Common myeloid progenitor, CD34-positive (primary cell): ENCODE measurements at regions not wholly inside any gene's neighbourhood (a gene's known extent, or its start where the extent isn't known, plus 50 kb on each side); places are given as distances from the start of the nearest gene placed in this dataset.

ENCODE experiments used
- CTCF ChIA-PET: fragments of 350-600 bp; sonication (Branson Sonifier 250); formaldehyde crosslinking; loops from one replicate; lab custom pipeline; 2021; ENCODE audit warnings: antibody characterized with exemption; lab: Charles Lee
- POLR2A ChIA-PET: fragments of 350-600 bp; sonication (Branson Sonifier 250); formaldehyde crosslinking; loops from one replicate; lab custom pipeline; 2021; ENCODE audit warnings: antibody characterized with exemption; lab: Charles Lee
- DNase-seq, 3 donors: peaks; one replicate each; pipeline versions ENCODE4 v3.0.0 to v3.0.0-alpha.2; 2013
- H3K27ac ChIP-seq, 2 experiments: 1 replicate in 1 of 2; 2 replicates in 1 of 2; pipeline ENCODE4 v1.7.0; 2013; ENCODE audit warnings: inconsistent platforms in 2 of 2, low read length in 2 of 2, mild to moderate bottlenecking in 2 of 2, low read depth in 1 of 2, moderate library complexity in 1 of 2; ENCODE audit not compliant: severe bottlenecking in 2 of 2, insufficient read depth in 1 of 2, poor library complexity in 1 of 2
- H3K27me3 ChIP-seq, 5 experiments: replicated peaks in 2 of 5; 1 replicate in 3 of 5; 2 replicates in 2 of 5; pipeline versions ENCODE4 v1.6.1 to v1.7.0; 2013; ENCODE audit warnings: low read length in 4 of 5, mild to moderate bottlenecking in 2 of 5, moderate library complexity in 2 of 5, inconsistent platforms in 1 of 5; ENCODE audit not compliant: insufficient read depth in 5 of 5, control insufficient read depth in 4 of 5
- H3K36me3 ChIP-seq, 4 experiments: 1 replicate in 2 of 4; 2 replicates in 2 of 4; pipeline versions ENCODE4 v1.6.1 to v1.7.0; 2013; ENCODE audit warnings: low read length in 3 of 4, control low read depth in 1 of 4, mild to moderate bottlenecking in 1 of 4; ENCODE audit not compliant: control insufficient read depth in 4 of 4, insufficient read depth in 4 of 4
- H3K4me1 ChIP-seq, 4 experiments: 1 replicate in 3 of 4; 2 replicates in 1 of 4; pipeline versions ENCODE4 v1.6.1 to v1.7.1; 2013; ENCODE audit warnings: low read length in 3 of 4, mild to moderate bottlenecking in 3 of 4, control low read depth in 1 of 4, inconsistent platforms in 1 of 4, moderate library complexity in 1 of 4; ENCODE audit not compliant: control insufficient read depth in 4 of 4, insufficient read depth in 4 of 4; ENCODE audit errors: control extremely low read depth in 1 of 4
- H3K4me3 ChIP-seq, 7 experiments: 1 replicate in 4 of 7; 2 replicates in 3 of 7; pipeline versions ENCODE4 v1.5.1 to v1.7.0; 2013; ENCODE audit warnings: mild to moderate bottlenecking in 7 of 7, low read length in 6 of 7, moderate library complexity in 6 of 7, inconsistent platforms in 2 of 7, low read depth in 2 of 7, control low read depth in 1 of 7; ENCODE audit not compliant: insufficient read depth in 4 of 7, control insufficient read depth in 1 of 7; ENCODE audit errors: extremely low read depth in 1 of 7
- H3K9me3 ChIP-seq, 5 experiments: 1 replicate in 4 of 5; 2 replicates in 1 of 5; pipeline versions ENCODE4 v1.6.1 to v1.7.1; 2013; ENCODE audit warnings: low read length in 4 of 5, mild to moderate bottlenecking in 2 of 5, inconsistent platforms in 1 of 5, low read depth in 1 of 5, moderate library complexity in 1 of 5; ENCODE audit not compliant: control insufficient read depth in 4 of 5, insufficient read depth in 2 of 5; ENCODE audit errors: control extremely low read depth in 1 of 5
- WGBS: methylation state at CpG from one replicate; pipeline ENCODE4 v1.1.5; 2013; ENCODE audit not compliant: insufficient coverage; 5-methylcytosine and 5-hydroxymethylcytosine counted together

- Histone ChIP-seq H3K9me3 (no peaks in the 10 kb centered on the region), H3K4me3 (no peak overlapping the region), H3K4me1 (peaks cover 0 to 8% (median 6%) of the 10 kb centered on the region in 4 experiments), H3K27me3 (no peaks in the 10 kb centered on the region), H3K36me3 (no peaks in the 10 kb centered on the region), H3K27ac (no peak overlapping the region)
- POLR2A ChIA-PET, result no interaction called here
- 90% methylated on average over 3 of the region's 7 CpGs for WGBS
- CTCF ChIA-PET, result interaction anchor here (3.9 kb wide), 1 partner anchor 259 kb away, joined by 12 read pairs; no protein-coding TSS in a partner anchor
- no peak for DNase-seq
These were observed 142.0 kb downstream of the PTPN20 start for GRCh38 chr10:47053081-47053798.

DNA sequence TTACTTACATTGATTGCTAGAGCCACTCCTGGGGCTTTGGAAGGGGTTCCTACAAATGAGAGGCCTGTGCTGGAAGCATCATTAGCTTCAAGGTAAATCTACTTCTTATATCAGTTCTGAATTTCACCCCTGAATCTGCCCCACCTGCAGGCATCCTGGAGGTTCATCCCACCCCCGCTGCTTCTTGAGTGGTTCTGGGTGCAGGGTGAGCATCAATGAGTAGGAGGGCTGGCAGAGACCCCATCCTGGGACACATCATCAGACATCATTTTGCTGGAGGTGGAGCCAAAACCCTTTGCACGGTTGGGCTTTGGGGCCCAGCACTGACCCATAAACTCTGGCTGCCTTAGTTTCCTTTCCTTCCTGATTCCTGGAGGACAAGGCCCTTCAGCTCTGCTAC lies 143.7 kb downstream of the PTPN20 start:
- H3K36me3 ChIP-seq, result no peaks in the 10 kb centered on the region
- CTCF ChIA-PET, result interaction anchor here (1.0 to 2.0 kb wide), 2 partner anchors 32 to 257 kb away, joined by 4 to 11 read pairs; no protein-coding TSS in a partner anchor
- no peak overlapping the region for H3K4me3 ChIP-seq
- no peak for DNase-seq
- WGBS, result 100% methylated on average over 2 of the region's 2 CpGs
- no peaks in the 10 kb centered on the region for H3K27me3 ChIP-seq
- no peaks in the 10 kb centered on the region for H3K9me3 ChIP-seq
- no peak overlapping the region for H3K27ac ChIP-seq
- peaks cover 0 to 3% (median 1%) of the 10 kb centered on the region in 4 experiments for H3K4me1 ChIP-seq
- POLR2A ChIA-PET, result no interaction called here

- POLR2A ChIA-PET, result no interaction called here
- 75% methylated on average over 7 of the region's 10 CpGs for WGBS
These were observed 144.4 kb downstream of the PTPN20 start for GRCh38 chr10:47055386-47056246.

DNA sequence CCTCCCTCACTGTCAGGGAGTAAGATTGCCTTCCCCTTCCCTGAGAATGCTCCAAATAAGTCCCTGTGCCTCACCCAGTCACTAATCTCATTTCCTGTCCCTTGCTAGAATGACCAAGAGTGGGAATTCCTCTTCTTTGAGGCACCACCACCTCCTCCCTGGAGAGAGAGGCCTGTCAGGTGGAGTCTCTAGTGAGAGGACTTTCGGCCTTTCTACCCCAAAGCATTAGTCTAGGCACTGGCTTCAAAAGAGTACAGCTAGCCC lies 145.0 kb downstream of the PTPN20 start:
- POLR2A ChIA-PET, result no interaction called here
- WGBS, result 100% methylated on average over 1 of the region's 1 CpG
- no peak for DNase-seq
- CTCF ChIA-PET, result interaction anchor here (2.0 kb wide), 1 partner anchor 256 kb away, joined by 11 read pairs; no protein-coding TSS in a partner anchor
- H3K27ac ChIP-seq, result no peak overlapping the region
- H3K36me3 ChIP-seq, result no peaks in the 10 kb centered on the region
- H3K27me3 ChIP-seq, result no peaks in the 10 kb centered on the region
- H3K9me3 ChIP-seq, result no peaks in the 10 kb centered on the region
- peaks cover 0 to 3% (median 1%) of the 10 kb centered on the region in 4 experiments for H3K4me1 ChIP-seq
- H3K4me3 ChIP-seq, result no peak overlapping the region

More at GRCh38 chr10:47055386-47056246, 144.4 kb downstream of the PTPN20 start:
- H3K36me3 ChIP-seq, result no peaks in the 10 kb centered on the region
- H3K27me3 ChIP-seq, result no peaks in the 10 kb centered on the region
- H3K4me3 ChIP-seq, result no peak overlapping the region
- no peak overlapping the region for H3K27ac ChIP-seq
- no peak for DNase-seq
- H3K9me3 ChIP-seq, result no peaks in the 10 kb centered on the region
- CTCF ChIA-PET, result interaction anchor here (1.0 to 2.0 kb wide), 2 partner anchors 31 to 256 kb away, joined by 4 to 11 read pairs; no protein-coding TSS in a partner anchor
- H3K4me1 ChIP-seq, result peaks cover 0 to 3% (median 1%) of the 10 kb centered on the region in 4 experiments

DNA sequence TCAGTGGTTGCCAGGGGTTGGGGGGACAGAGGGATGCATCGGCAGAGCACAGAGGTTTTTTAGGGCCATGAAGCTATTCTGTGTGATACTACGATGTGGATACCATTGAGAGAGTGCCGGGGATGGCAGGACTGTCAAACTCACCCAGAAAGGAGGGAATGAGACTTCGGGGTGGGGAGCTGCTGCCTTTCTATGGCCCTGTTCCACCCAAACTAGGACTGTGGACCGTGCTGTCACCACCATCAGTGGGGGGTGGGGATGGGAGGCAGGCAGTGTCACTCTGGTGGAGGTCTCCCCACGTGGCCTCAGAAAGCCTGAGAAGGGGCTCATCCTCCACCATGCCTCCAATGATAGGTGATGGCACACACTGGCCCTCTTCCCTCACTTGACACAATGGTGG lies 146.2 kb downstream of the PTPN20 start:
- no peak for DNase-seq
- Histone ChIP-seq H3K9me3 (no peaks in the 10 kb centered on the region), H3K36me3 (no peaks in the 10 kb centered on the region), H3K27ac (no peak overlapping the region), H3K4me1 (peaks cover 0 to 3% (median 1%) of the 10 kb centered on the region in 4 experiments), H3K4me3 (no peak overlapping the region), H3K27me3 (peaks cover 0 to 4% (median 0%) of the 10 kb centered on the region in 5 experiments)
- WGBS, result 97% methylated on average over 4 of the region's 6 CpGs
- ChIA-PET CTCF (interaction anchor here (1.0 kb wide), 1 partner anchor 10 kb away, joined by 4 read pairs; no protein-coding TSS in a partner anchor), POLR2A (no interaction called here)

DNA sequence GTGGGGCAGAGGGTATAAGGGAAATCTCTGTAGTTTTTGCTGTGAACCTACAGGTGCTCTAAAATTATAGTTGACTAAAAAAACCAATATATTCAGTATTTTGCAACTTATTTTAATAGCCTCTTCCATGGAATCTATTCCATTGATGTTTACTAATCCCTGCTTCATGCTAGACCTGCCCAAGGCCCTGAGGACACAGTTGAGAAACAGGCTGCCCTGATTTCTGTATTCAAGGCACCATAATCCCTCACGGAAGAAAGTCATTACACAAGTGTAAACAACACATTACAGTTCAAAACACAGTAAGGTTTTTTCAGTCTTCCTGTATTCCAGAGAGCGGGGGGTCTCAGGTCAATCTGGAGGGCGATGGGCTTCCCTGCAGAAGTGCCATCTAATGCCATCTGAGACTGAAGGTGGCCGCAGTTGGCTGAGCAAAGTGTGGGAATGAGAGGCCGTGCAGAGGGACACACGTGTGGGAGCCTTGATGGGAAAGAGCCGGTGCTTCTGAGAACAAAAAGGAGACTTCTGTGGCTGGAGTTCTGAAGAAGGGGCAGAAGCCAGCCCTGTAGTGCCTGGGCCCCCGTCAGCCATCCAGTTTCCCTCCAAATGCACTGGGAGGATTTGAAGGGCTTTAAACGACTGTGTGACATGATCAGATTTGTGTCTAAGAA lies 146.9 kb downstream of the PTPN20 start:
- peaks cover 0 to 7% (median 0%) of the 10 kb centered on the region in 5 experiments for H3K27me3 ChIP-seq
- WGBS, result 96% methylated on average over 8 of the region's 9 CpGs
- POLR2A ChIA-PET, result no interaction called here
- H3K27ac ChIP-seq, result no peak overlapping the region
- CTCF ChIA-PET, result interaction anchor here (1.0 kb wide), 1 partner anchor 11 kb away, joined by 4 read pairs; no protein-coding TSS in a partner anchor
- DNase-seq, result no peak
- no peaks in the 10 kb centered on the region for H3K36me3 ChIP-seq
- H3K9me3 ChIP-seq, result no peaks in the 10 kb centered on the region
- H3K4me3 ChIP-seq, result no peak overlapping the region
- H3K4me1 ChIP-seq, result peaks cover 0 to 6% (median 1%) of the 10 kb centered on the region in 4 experiments
